GM19397 (cell line): ENCODE measurements at regions not wholly inside any gene's neighbourhood (a gene's known extent, or its start where the extent isn't known, plus 50 kb on each side); places are given as distances from the start of the nearest gene placed in this dataset.

Source experiments
- ATAC-seq: cut with Tn5 transposase; IDR thresholded peaks from one replicate; pipeline ENCODE4 v1.9.1; 2021; ENCODE audit warnings: mild to moderate bottlenecking, moderate library complexity; ENCODE audit not compliant: unreplicated experiment

DNA sequence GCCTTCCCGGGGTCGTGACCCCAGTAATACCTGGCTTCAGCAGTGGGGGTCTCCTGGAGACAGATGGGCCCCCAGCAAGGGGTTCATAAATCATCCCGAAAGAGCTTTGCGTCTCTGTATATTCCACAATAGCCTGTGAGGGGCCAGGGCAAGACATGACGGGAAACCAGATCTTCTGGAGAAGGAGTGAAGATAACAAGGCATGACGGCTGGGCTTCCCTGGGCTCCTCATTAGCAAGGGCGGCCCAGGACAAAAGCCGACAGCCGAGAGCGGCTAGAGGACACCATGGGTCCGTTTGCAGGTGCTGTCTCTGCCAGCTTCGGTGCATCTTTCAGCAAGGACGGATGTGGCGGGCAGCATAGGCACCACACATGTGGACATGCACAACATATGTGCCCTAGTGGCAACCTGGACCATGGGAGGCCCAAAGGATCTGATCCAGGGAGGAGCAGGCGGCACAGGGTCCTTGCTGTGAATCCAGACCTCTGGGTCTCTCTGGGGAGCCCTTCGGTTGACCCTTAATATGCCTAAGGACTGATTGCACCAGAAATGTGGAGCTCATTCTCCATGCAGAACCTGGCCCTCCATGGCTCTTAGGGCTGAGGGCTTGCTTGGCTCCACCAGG is 136.9 kb upstream of the FOXF1 start:
- ATAC-seq, result no peak

DNA sequence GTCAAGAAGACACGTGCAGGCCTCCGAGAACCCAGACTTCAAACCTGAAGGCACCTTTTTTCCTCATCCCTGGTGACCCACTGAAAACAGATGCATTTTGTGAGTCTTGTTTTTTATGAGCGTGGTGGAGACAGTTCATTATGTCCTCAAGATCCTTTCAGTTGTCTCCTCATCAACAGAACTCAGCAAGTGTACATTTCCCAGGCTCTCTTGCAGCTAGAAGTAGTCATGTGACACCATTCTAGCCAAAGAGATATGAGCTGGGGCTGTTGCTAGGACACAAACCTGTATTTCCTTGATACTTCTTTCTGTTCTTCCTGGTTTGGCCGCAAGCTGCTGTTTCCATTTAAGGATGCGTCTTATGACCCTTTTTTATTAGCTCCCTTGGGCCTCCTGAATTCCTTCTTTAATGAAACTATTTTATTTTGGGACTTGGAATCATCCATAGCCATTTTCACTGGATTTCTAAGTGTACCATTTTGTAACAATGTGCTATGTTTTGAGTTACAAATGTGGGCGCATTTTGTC is 135.7 kb upstream of the FOXF1 start:
- ATAC-seq, result no peak

DNA sequence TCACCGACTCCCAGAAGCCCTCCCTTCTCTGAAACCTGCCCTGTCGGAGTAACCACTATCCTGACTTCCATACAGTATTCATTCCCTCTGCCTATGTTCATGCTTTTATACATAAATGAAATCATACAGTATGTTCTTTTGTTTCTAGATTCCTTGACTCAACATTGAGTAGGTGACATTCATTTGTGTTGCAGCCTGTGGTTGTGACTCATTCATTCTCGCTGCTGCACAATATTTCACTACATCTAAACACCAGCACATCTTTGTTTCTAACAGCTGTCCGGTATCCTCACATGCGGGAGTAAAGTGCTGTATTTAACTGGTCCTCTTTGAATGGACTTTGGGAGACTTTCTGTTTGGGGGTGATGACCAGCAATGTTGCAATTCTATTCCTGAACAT is 135.0 kb upstream of the FOXF1 start:
- no peak for ATAC-seq

DNA sequence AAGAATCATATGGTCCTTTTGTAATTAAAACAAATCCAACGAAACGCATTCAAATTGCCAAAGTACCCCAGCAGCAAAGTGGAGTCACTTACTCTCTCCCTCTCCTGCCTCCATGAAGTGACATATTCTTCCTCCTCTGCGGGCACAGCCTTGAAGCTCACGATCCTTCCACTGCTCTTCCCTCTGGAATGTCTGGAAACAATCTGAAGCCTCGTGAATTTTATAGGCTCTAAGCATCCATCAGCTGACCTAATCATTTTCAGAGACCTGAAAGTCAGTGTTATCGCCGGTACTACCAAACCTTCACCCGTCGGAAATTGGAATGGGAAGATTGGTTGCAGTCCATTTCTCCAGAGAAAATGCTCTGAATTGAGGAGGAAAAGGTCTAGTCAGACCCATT is 134.5 kb upstream of the FOXF1 start:
- ATAC-seq, result no peak

DNA sequence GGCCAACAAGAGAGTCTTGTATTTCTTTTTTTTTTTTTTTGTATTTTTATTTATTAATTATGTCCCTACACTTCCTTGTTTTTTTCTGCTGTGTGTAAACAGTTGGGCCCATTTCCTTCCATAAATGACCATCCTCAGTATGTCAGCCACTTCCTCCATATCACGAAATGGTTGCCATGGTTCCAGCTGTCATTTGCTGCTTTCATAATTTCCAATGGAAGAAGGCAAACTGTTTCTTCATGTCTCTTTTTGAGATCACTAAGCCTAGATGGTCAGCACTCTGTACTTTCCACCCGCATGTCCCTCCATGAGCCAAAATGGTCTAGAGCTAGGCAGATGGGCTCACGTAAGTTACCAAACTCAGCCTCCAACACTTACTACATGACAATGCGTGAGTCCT is 133.5 kb upstream of the FOXF1 start:
- ATAC-seq, result no peak

DNA sequence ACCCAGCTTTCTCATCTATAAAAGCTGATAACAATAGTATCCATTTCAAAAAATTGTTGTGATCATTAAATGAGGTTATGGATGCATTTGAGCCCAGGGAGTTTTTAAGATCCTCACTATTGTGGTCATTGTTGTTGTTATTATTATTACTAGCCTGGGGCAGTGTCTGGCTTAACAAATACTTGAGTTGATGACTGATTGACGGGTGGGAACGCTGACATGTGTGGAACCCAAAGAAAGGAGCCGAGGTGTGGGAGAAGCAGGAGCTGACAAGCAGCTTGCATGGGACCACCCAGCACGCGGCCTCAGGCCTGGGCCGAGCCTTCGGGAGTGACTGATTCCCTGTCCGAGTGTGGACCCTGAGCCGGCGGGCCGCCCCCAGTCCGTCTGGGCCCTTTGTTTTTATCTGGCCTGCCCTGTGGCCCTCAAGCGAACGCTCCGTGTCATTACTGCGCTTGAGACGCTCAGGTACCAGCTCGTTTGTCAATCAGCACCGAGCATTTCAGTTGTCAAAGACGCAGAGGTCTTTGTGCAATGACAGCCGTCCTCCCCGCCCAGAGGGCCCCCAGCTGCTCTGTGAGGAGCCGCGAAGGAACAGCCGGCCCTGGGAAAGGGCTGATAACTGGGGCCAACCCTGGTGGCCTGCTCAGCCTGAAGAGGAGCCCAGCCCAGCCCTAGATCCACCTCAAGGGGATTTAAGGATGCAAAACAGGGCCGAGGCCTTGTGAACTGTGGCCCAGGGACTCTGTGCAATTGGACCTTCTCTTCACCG is 132.9 kb upstream of the FOXF1 start:
- ATAC-seq, result no peak

DNA sequence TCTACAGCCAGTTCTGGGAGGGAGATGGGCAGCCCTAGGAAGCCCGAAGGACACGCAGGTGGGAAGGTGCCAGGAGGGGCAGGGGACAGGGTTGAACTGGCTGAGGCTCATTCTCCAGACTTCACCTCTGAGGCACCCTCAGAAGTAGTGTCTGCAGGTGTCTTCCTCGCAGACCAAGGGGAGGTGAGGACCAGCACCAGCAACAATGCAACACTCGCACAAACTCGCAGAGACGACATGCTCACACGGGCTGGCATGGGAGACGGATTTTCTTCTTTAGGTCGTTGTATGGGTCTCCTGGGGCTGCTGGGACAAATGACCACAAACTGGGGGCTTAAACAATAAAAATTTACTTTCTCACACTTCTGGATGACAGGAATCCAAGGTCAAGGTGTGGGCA is 132.2 kb upstream of the FOXF1 start:
- ATAC-seq, result no peak

DNA sequence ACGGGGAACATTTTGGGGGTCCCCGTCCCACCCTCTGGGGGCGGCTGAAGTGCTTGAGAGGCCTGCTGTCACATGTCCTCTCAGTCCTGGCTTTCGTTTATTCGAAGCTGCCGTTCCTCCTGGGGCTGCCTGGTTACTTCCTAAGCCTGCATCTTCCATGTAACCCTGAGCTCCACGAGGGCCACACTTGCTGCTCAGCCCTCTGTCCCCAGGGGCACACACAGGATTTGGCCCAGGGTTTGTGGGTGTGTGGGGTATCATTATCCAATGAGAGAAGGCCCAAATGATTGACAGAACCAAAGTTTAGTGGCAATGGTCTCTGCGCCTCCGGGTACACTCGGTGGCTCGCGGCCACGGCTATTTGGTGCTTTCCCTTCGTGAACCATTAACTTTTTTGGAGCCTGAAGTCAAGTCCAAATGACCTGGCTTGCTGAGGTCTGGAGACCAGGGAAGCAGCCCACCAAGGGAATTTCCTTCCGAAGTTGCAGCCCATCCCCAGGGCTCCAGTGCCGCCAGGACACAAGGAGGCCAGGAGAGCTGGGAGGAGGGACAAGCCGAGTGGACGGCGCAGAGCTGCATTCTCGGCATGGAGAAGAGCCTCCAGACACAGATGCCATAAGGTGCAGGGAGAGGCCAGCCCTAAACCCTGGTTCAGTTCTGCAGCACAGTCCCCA is 131.4 kb upstream of the FOXF1 start:
- ATAC-seq, result no peak

DNA sequence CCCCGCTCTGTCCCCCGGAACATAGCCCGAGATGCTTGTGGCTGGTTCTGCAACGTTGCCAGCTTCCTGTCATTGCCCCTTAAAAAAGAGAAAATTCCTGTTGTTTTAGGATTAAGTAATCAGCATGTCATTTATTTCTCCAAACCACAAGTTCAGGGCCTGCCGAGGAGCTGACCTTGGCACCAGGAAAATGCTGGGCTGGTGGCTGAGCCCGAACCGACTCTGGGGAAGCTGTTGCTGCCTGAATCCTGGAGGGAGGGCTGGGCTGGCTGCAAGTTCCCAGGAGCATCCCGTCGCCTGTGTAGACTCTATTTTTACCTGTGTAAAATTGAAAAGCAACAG is 130.9 kb upstream of the FOXF1 start:
- no peak for ATAC-seq

DNA sequence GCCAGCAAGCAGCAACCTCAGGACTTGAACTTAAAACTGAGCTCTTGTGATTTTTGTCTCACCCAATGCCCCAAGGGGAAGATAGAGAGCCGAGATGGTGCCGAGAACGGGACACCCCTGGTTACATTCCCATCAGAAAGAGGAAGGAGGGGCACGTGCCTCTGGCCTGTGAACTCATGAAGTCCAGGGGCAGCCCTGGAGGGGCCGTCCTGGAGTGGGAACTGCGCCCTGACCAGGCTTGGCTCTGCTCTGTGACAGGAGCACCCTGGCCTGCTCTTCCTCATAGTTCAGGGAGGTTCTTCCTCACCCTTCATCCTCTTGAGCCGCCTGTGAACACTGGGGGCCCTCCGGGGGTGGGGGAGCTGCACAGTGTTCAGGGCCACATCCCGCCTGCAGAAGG is 130.3 kb upstream of the FOXF1 start:
- ATAC-seq, result no peak

DNA sequence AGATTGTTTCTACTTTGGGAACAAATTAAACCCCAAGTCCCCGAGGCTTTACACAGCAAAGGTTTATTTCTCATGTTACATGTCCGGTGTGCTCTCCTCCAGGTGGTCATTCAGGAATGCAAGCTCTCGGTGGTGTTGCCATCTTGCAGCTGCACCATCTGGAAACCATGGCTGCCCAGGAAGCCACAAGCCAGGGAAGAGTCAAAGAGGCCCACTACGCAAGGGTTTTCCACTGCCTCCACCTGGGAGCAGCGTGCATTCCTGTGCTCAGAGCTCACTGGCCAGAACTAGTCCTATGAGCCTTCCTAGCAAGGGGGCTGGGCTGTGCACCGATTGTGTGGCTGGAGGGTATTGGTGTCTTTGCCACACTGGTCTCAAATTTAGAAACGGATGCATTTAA is 128.8 kb upstream of the FOXF1 start:
- ATAC-seq, result no peak

DNA sequence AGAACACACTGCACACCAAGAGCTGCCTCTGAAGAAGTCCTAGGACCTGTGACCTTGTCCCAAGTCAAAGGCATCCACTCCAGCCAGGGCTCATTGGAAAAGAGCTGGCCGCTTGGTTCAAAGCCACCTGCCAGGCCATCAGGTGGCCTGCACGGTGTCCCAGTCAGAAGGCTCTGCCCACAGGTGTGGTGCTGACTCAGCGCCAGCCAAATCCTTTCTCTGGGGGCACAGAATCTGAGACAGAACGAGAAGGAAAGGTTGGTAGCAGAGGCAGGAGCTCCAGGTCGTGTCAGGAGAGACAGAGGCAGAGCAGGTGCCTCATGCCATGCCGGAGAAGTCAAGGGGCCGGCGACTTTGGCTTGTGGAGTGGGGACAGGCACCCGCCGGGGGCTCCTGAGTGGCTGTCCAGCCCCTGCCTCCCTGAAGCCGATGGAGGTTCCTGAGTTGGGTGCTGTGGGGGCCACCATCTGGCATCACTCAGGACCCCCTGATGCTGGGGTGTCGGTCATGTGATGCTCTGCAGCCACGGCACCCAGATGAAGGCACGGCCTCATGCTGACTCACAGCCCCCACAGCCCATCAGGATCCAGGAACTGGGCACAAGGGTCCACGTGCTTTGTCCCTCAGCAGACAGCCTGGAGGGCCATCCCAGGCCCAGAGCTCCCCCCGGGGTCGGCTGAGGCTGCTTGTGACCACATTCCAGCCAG is 128.1 kb upstream of the FOXF1 start:
- no peak for ATAC-seq

DNA sequence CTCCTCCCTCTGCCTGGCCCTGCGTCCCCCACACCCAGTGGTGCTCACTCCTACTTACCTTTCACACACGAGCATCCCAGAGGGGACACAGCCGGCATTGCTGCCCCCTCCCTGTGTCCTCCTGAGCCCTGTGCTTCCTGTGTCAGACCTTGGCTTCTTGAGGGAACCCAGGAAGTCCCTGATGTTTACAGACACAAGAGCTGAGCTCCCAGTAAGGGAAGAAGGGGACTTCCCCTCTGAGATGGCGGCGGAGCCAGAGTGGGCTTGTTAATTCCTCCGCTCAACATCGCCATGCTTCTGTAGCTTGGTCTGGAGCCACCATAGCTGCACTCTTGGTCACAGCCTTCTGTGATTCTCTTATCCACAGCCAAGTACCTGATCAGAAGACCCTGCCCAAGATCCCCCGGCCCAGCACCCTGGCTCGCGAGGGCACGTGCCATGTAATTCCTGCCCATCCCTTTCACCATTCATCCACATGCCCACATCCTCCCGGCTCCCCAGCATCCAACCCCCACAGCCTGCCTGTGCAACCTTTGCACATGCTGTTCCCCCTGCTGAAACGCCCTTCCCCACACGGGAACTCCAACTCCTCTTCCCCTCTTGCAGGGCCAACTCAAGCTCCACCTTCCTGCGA is 127.4 kb upstream of the FOXF1 start:
- no peak for ATAC-seq

DNA sequence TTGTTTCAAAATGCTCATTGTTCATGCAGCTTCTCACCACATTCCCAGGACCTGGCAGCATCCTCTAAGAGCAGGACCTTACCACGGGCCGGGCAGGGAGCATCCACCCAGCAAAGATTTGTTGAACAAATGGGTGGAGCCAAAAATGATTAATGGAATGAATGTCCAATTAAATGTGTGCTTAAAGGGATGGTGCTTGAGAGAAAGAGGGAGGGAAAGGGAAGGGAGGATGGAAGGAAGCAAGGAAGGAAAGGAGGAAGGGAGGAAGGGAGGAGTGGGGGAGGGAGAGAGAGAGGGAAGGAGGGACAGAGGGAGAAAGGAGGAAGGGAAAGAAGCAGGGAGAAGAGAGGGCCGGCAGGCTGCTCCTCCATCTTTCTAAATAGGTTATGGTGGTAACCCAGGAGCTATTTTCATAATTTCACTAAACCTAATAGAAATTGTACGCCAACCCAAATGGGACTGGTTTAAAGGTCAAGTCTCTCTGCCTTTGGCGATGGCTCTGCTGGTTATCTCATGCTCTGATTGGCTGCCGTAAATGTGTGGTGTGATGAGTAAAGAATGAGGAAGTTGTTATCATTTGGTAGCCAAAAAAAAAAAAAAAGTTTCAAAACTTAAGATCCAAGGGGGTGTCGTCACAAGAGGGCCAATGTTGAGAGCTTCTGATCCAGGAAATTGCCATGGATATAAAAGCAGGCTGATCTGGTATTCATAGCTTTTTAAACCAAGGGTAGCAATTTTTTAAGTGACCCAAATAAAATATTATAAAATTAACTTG is 126.7 kb upstream of the FOXF1 start:
- no peak for ATAC-seq

DNA sequence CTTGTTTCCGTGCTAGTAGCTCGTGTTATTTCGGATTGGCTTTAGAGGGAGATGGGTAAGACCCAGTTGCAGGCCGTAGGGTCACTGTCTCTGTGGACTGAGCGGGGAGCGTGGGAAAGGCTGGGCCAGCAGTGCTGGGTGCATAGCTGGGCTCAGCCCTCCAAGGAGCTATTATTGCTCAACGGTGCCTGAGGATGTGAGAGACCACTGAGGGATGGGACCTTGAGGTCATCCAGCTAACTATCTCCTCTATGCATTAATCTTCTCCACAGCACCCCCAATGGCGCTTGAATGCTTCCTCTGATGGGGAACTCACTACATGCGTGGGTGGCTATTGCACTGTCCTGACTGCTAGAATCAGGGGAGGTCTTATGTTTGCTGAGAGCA is 126.1 kb upstream of the FOXF1 start:
- no peak for ATAC-seq

DNA sequence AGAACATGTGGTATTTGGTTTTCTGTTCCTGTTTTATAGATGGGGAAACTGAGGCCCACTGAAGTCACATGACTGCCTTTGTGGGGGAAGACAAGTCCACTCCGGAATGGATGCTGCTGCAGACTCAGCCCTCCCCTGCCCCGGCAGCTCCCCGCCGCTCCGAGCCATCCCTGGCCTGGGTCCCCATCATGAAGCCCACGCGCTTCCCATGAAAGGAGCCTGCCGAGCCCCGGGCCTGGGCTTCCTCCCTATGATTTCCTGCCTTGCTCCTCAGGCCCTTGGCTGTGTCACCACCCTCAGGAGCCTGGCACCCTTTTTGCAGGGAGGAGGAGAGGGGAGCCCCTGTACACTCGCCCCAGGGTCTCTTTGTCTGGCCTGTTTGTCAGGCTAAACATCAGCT is 125.3 kb upstream of the FOXF1 start:
- no peak for ATAC-seq

DNA sequence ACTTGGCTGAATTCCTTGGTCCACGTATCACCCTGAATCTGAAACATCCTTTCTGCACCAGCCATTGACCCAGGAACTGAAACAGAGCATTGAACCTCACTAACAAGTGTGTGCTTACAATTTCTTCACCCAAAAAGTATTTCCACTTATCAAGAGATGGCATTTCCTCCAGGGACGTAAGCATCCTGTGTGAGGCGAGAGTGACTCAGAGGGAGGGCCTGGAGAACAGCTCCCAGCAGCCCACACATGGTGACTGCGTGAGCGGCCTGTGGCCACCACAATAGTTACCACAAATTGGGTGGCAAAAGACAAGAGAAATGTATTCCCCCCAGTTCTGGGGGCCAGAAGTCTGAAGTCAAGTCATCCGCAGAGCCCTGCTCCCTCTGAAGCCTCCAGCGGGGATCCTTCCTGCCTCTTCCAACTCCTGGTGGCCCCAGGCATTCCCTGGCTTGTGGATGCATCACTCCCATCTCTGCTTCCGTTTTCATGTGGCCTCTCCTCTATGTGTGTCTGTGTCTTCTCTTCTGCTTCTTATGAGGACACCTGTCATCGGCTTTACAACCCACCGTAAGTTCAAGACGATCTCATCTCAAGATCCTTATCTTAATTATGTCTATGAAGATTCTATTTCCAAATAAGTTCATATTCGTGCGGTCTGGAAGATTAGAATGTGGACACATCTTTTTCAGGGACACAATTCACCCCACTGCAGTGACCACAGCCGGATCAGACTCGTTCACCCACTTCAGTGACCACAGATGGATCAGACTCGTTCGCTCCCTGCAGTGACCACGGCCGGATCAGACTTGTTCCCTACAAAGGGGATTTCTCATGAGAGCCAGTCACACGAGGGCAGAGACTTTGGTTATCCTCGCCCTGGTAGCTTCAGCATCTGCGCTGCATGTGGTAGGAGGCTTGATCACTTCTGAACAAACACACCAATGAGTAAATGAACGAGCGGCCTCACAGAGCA is 122.6 kb upstream of the FOXF1 start:
- ATAC-seq, result no peak

DNA sequence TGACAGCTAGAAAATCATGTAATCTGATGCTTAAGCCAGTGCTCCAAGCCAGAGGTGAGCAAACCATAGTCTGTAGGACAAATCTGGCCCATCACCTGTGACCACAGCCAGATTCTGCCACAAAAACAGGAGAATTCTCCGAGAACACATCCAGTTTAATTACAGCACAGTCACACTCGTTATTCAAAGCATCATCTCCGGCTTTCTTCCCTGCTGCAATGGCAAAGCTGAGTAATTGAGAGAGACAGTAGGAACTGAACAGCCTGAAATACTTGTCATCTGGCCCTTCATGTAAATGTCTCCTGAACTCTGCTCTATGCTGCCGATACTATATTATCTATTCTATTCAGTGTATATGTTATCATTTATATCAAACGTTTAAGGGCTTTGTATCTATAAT is 121.4 kb upstream of the FOXF1 start:
- ATAC-seq, result no peak
